NB4 (cell line): ENCODE measurements at regions not wholly inside any gene's neighbourhood (a gene's known extent, or its start where the extent isn't known, plus 50 kb on each side); places are given as distances from the start of the nearest gene placed in this dataset.

Experiments used
- POLR2A ChIP-seq: IDR thresholded peaks from 2 replicates; pipeline ENCODE4 v1.6.1; 2011; ENCODE audit warnings: mild to moderate bottlenecking; ENCODE audit not compliant: insufficient read length; ENCODE audit errors: extremely low read depth
- TF ChIP-seq, protein P1 (sequence below): IDR thresholded peaks from one replicate; pipeline ENCODE4 v1.5.1; 2012; ENCODE audit warnings: low read depth, low read length

- TF ChIP-seq, protein P1, sequence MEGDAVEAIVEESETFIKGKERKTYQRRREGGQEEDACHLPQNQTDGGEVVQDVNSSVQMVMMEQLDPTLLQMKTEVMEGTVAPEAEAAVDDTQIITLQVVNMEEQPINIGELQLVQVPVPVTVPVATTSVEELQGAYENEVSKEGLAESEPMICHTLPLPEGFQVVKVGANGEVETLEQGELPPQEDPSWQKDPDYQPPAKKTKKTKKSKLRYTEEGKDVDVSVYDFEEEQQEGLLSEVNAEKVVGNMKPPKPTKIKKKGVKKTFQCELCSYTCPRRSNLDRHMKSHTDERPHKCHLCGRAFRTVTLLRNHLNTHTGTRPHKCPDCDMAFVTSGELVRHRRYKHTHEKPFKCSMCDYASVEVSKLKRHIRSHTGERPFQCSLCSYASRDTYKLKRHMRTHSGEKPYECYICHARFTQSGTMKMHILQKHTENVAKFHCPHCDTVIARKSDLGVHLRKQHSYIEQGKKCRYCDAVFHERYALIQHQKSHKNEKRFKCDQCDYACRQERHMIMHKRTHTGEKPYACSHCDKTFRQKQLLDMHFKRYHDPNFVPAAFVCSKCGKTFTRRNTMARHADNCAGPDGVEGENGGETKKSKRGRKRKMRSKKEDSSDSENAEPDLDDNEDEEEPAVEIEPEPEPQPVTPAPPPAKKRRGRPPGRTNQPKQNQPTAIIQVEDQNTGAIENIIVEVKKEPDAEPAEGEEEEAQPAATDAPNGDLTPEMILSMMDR: no peak
- no peak for TF ChIP-seq POLR2A
Observed at GRCh38 chr5:158373608-158374395, 514.9 kb upstream of the CLINT1 start.
